OCI-LY1 (cell line): ENCODE measurements at regions not wholly inside any gene's neighbourhood (a gene's known extent, or its start where the extent isn't known, plus 50 kb on each side); places are given as distances from the start of the nearest gene placed in this dataset.

Experiments
- EZH2 ChIP-seq: fragments of 200-600 bp; sonication (generic), shearing (Covaris generic); IDR thresholded peaks from 2 replicates; pipeline ENCODE4 v1.8.0; 2017; ENCODE audit warnings: borderline replicate concordance, mixed run types, mild to moderate bottlenecking, antibody characterized with exemption, low read length, moderate library complexity, mixed read lengths
- TF ChIP-seq, protein P1 (sequence below): fragments of 200-600 bp; sonication (generic), shearing (Covaris generic); IDR thresholded peaks from 2 replicates; pipeline ENCODE4 v1.5.1; 2017; ENCODE audit warnings: mild to moderate bottlenecking, antibody characterized with exemption, low read length, moderate library complexity, mixed read lengths

DNA sequence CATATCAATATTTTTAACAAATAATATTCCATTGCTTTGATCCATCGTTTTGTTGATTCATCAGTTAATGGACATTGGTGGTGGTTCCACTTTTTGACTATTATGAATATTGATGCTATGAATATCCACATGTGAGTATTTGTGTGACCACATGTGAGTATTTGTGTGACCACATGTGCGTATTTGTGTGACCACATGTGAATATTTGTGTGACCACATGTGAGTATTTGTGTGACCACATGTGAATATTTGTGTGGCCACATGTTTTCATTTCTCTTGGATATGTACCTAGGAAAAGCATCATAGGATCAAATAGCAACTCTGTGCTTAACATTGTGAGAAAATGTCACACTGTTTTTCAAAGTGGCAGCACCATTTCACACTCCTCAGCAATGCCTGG, 433.6 kb upstream of the FRG1 start:
- TF ChIP-seq, protein P1, sequence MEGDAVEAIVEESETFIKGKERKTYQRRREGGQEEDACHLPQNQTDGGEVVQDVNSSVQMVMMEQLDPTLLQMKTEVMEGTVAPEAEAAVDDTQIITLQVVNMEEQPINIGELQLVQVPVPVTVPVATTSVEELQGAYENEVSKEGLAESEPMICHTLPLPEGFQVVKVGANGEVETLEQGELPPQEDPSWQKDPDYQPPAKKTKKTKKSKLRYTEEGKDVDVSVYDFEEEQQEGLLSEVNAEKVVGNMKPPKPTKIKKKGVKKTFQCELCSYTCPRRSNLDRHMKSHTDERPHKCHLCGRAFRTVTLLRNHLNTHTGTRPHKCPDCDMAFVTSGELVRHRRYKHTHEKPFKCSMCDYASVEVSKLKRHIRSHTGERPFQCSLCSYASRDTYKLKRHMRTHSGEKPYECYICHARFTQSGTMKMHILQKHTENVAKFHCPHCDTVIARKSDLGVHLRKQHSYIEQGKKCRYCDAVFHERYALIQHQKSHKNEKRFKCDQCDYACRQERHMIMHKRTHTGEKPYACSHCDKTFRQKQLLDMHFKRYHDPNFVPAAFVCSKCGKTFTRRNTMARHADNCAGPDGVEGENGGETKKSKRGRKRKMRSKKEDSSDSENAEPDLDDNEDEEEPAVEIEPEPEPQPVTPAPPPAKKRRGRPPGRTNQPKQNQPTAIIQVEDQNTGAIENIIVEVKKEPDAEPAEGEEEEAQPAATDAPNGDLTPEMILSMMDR, result no peak
- TF ChIP-seq EZH2, result no peak
